ENCODE measurements at regions not wholly inside any gene's neighbourhood (a gene's known extent, or its start where the extent isn't known, plus 50 kb on each side); places are given as distances from the start of the nearest gene placed in this dataset.

DNA sequence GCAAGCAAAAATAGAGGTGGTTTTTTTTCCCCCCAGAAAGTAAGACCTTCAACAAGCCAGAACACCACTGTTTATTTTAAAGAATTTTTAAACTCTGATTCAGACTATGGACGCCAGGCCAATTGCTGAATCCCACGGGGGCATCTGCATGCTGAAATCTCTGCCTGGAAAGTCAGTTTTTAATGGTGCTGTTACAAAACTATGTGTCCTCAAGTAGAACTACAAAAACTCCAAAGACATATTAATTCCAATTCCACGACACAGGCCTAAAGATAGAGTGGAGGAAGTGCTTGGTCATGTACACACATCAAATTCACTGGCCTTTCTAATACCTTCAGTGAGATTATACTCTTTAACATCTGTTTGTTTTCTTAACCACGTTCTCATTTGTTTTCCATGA is 490.5 kb upstream of the NR2F2 start:
- Histone ChIP-seq H2BK120ac (ENCODE audit: low read depth, low read length) (no peak overlapping the region), H2BK15ac (replicated peaks; ENCODE audit: low read depth) (no peak overlapping the region), H3K27me3 (ENCODE audit: insufficient read depth, low read length, poor library complexity) (no peaks in the 10 kb centered on the region), H2AK5ac (ENCODE audit: low read length) (no peak overlapping the region), H3K36me3 (ENCODE audit: control insufficient read depth, insufficient read depth, low read length) (no peaks in the 10 kb centered on the region), H3K4me1 (ENCODE audit: control insufficient read depth, low read depth, low read length) (no peaks in the 10 kb centered on the region), H3K18ac (ENCODE audit: low read length) (no peak overlapping the region), H3K23ac (ENCODE audit: low read length) (no peak overlapping the region), H3K9ac (ENCODE audit: low read length) (no peak overlapping the region), H4K8ac (ENCODE audit: low read depth, low read length) (no peak overlapping the region), H2BK5ac (ENCODE audit: low read length) (no peak overlapping the region), H3K4me3 (ENCODE audit: low read length) (no peak overlapping the region), H3K27ac (ENCODE audit: low read depth, low read length) (no peak overlapping the region), H3K4me2 (ENCODE audit: low read length) (no peak overlapping the region), H3K79me1 (ENCODE audit: low read length) (no peaks in the 10 kb centered on the region), H4K5ac (ENCODE audit: low read length) (no peak overlapping the region), H3K56ac (ENCODE audit: low read length) (no peak overlapping the region), H3K4ac (ENCODE audit: low read depth, low read length) (no peak overlapping the region), H3K79me2 (ENCODE audit: control insufficient read depth, insufficient read depth, low read length) (no peaks in the 10 kb centered on the region)
- no peak for DNase-seq
- WGBS (ENCODE audit: extremely low coverage, insufficient coverage, low lambda C conversion rate) = no CpG with 5 or more reads among the region's 4 CpGs

DNA sequence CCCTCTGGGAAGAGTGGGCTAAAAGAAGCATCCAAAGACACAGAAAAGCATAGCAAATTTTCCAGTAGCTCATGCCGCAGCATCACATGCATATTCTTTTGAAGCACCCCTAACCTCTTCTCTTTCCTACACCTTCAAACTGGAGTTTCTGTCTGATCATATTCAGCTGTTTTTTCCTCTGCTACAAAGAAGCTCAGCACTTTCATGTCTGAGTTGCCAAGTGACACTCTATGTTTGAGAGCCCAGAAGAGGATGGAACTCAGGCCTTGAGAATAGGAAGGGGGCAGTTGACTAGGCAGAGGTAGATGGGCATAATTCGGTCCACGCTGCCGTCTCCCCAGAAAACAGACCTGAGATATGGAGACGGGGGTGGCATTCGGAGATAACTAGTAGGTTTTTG is 489.6 kb upstream of the NR2F2 start:
- Histone ChIP-seq H3K4me1 (ENCODE audit: control insufficient read depth, low read depth, low read length) (no peaks in the 10 kb centered on the region), H4K8ac (ENCODE audit: low read depth, low read length) (no peak overlapping the region), H3K79me2 (ENCODE audit: control insufficient read depth, insufficient read depth, low read length) (no peaks in the 10 kb centered on the region), H2BK15ac (replicated peaks; ENCODE audit: low read depth) (no peak overlapping the region), H3K56ac (ENCODE audit: low read length) (no peak overlapping the region), H3K27me3 (ENCODE audit: insufficient read depth, low read length, poor library complexity) (no peaks in the 10 kb centered on the region), H2BK5ac (ENCODE audit: low read length) (no peak overlapping the region), H3K79me1 (ENCODE audit: low read length) (no peaks in the 10 kb centered on the region), H4K5ac (ENCODE audit: low read length) (no peak overlapping the region), H3K18ac (ENCODE audit: low read length) (no peak overlapping the region), H3K4me2 (ENCODE audit: low read length) (no peak overlapping the region), H3K36me3 (ENCODE audit: control insufficient read depth, insufficient read depth, low read length) (no peaks in the 10 kb centered on the region), H2AK5ac (ENCODE audit: low read length) (no peak overlapping the region), H3K4ac (ENCODE audit: low read depth, low read length) (no peak overlapping the region), H3K4me3 (ENCODE audit: low read length) (no peak overlapping the region), H3K9ac (ENCODE audit: low read length) (no peak overlapping the region), H3K27ac (ENCODE audit: low read depth, low read length) (no peak overlapping the region), H2BK120ac (ENCODE audit: low read depth, low read length) (no peak overlapping the region), H3K23ac (ENCODE audit: low read length) (no peak overlapping the region)
- DNase-seq = no peak
- no CpG with 5 or more reads among the region's 6 CpGs for WGBS (ENCODE audit: extremely low coverage, insufficient coverage, low lambda C conversion rate)

DNA sequence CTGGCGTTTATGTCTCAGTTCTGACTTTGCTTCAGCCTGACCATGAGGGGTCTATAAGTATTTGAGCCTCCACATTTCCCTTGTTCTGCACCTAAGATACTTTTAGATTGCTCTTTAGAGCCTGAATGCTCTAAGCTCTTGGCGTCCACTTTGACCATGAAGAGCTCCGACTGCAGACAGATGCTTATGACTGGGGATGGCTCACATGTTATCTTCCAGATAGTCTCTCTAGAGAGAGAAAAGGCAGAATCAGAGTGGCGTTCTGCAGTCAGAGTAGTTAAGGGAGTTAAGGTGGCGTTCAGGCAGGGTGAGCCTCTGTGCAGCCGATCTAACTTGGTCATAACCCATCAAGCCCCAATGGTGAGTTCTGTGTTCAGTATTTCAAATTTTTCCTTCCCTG is 487.9 kb upstream of the NR2F2 start:
- Histone ChIP-seq H3K4ac (ENCODE audit: low read depth, low read length) (no peak overlapping the region), H3K23ac (ENCODE audit: low read length) (no peak overlapping the region), H3K36me3 (ENCODE audit: control insufficient read depth, insufficient read depth, low read length) (no peaks in the 10 kb centered on the region), H3K79me1 (ENCODE audit: low read length) (no peaks in the 10 kb centered on the region), H4K5ac (ENCODE audit: low read length) (no peak overlapping the region), H2AK5ac (ENCODE audit: low read length) (no peak overlapping the region), H3K4me1 (ENCODE audit: control insufficient read depth, low read depth, low read length) (no peaks in the 10 kb centered on the region), H3K18ac (ENCODE audit: low read length) (no peak overlapping the region), H2BK15ac (replicated peaks; ENCODE audit: low read depth) (no peak overlapping the region), H3K9ac (ENCODE audit: low read length) (no peak overlapping the region), H4K8ac (ENCODE audit: low read depth, low read length) (no peak overlapping the region), H3K4me2 (ENCODE audit: low read length) (no peak overlapping the region), H3K4me3 (ENCODE audit: low read length) (no peak overlapping the region), H3K27me3 (ENCODE audit: insufficient read depth, low read length, poor library complexity) (no peaks in the 10 kb centered on the region), H3K56ac (ENCODE audit: low read length) (no peak overlapping the region), H3K27ac (ENCODE audit: low read depth, low read length) (no peak overlapping the region), H2BK5ac (ENCODE audit: low read length) (no peak overlapping the region), H3K79me2 (ENCODE audit: control insufficient read depth, insufficient read depth, low read length) (no peaks in the 10 kb centered on the region), H2BK120ac (ENCODE audit: low read depth, low read length) (no peak overlapping the region)
- no peak for DNase-seq
- no CpG with 5 or more reads among the region's 6 CpGs for WGBS (ENCODE audit: extremely low coverage, insufficient coverage, low lambda C conversion rate)

- Histone ChIP-seq H3K79me1 (ENCODE audit: low read length) (no peaks in the 10 kb centered on the region), H2AK5ac (ENCODE audit: low read length) (no peak overlapping the region), H3K56ac (ENCODE audit: low read length) (no peak overlapping the region), H3K9ac (ENCODE audit: low read length) (no peak overlapping the region), H4K8ac (ENCODE audit: low read depth, low read length) (no peak overlapping the region), H3K79me2 (ENCODE audit: control insufficient read depth, insufficient read depth, low read length) (no peaks in the 10 kb centered on the region), H2BK15ac (replicated peaks; ENCODE audit: low read depth) (no peak overlapping the region), H3K4me3 (ENCODE audit: low read length) (no peak overlapping the region), H3K27ac (ENCODE audit: low read depth, low read length) (no peak overlapping the region), H2BK120ac (ENCODE audit: low read depth, low read length) (no peak overlapping the region), H2BK5ac (ENCODE audit: low read length) (no peak overlapping the region), H3K27me3 (ENCODE audit: insufficient read depth, low read length, poor library complexity) (no peaks in the 10 kb centered on the region), H3K4me1 (ENCODE audit: control insufficient read depth, low read depth, low read length) (no peaks in the 10 kb centered on the region), H3K4ac (ENCODE audit: low read depth, low read length) (no peak overlapping the region), H4K5ac (ENCODE audit: low read length) (no peak overlapping the region), H3K36me3 (ENCODE audit: control insufficient read depth, insufficient read depth, low read length) (no peaks in the 10 kb centered on the region), H3K23ac (ENCODE audit: low read length) (no peak overlapping the region), H3K4me2 (ENCODE audit: low read length) (no peak overlapping the region), H3K18ac (ENCODE audit: low read length) (no peak overlapping the region)
- WGBS (ENCODE audit: extremely low coverage, insufficient coverage, low lambda C conversion rate) = no CpG with 5 or more reads among the region's 5 CpGs
- DNase-seq = no peak
These were observed 487.1 kb upstream of the NR2F2 start for GRCh38 chr15:95843241-95843910.

DNA sequence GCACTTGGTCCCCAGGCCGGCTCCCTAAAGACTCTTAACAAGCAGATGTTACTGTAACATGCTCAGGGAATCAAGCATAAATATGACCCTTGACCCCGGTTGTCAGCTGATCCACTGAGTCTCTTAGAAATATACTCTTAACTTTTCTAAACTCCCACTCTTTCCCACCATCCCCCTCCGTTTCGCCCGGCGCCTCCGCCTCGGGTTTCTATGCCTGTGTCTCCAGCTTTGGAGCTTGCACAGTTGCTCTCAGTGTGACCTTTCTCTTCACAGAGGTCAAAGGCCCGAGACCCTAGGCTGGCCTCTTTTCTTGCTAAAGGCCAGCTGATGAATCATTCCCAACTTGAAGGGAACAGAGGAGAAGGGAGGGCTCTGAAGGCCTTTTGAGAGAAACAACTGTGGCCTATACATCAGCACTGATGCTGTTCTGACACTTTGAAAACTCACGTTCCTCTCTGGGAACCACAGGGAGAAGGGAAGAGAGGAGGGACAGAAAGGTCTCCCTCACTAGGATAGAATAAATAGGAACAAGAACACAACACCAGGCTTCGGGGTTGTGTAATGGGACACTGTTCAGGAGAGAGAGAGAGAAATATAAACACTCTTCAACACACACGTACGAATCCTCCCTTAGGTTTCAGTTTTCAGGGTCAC is 484.5 kb upstream of the NR2F2 start:
- no peaks in the 10 kb centered on the region for H3K36me3 ChIP-seq (ENCODE audit: control insufficient read depth, insufficient read depth, low read length)
- no peaks in the 10 kb centered on the region for H3K4me1 ChIP-seq (ENCODE audit: control insufficient read depth, low read depth, low read length)
- no peak overlapping the region for H3K27ac ChIP-seq (ENCODE audit: low read depth, low read length)
- H3K18ac ChIP-seq (ENCODE audit: low read length) = no peak overlapping the region
- no peak overlapping the region for H3K56ac ChIP-seq (ENCODE audit: low read length)
- no peak overlapping the region for H3K4me3 ChIP-seq (ENCODE audit: low read length)
- no peak overlapping the region for H4K8ac ChIP-seq (ENCODE audit: low read depth, low read length)
- no peaks in the 10 kb centered on the region for H3K79me2 ChIP-seq (ENCODE audit: control insufficient read depth, insufficient read depth, low read length)
- H3K4me2 ChIP-seq (ENCODE audit: low read length) = no peak overlapping the region
- H2BK15ac ChIP-seq (replicated peaks; ENCODE audit: low read depth) = no peak overlapping the region
- H3K79me1 ChIP-seq (ENCODE audit: low read length) = no peaks in the 10 kb centered on the region
- H3K9ac ChIP-seq (ENCODE audit: low read length) = no peak overlapping the region
- H2AK5ac ChIP-seq (ENCODE audit: low read length) = no peak overlapping the region
- H2BK120ac ChIP-seq (ENCODE audit: low read depth, low read length) = no peak overlapping the region
- no peak overlapping the region for H3K4ac ChIP-seq (ENCODE audit: low read depth, low read length)
- H3K23ac ChIP-seq (ENCODE audit: low read length) = no peak overlapping the region
- H3K27me3 ChIP-seq (ENCODE audit: insufficient read depth, low read length, poor library complexity) = no peaks in the 10 kb centered on the region
- no peak overlapping the region for H2BK5ac ChIP-seq (ENCODE audit: low read length)
- no CpG with 5 or more reads among the region's 13 CpGs for WGBS (ENCODE audit: extremely low coverage, insufficient coverage, low lambda C conversion rate)
- no peak overlapping the region for H4K5ac ChIP-seq (ENCODE audit: low read length)
- DNase-seq = no peak

- H3K4ac ChIP-seq (ENCODE audit: low read depth, low read length) = no peak overlapping the region
- no peaks in the 10 kb centered on the region for H3K79me2 ChIP-seq (ENCODE audit: control insufficient read depth, insufficient read depth, low read length)
- H3K23ac ChIP-seq (ENCODE audit: low read length) = no peak overlapping the region
- no peak overlapping the region for H4K8ac ChIP-seq (ENCODE audit: low read depth, low read length)
- no peaks in the 10 kb centered on the region for H3K36me3 ChIP-seq (ENCODE audit: control insufficient read depth, insufficient read depth, low read length)
- no CpG with 5 or more reads among the region's 1 CpG for WGBS (ENCODE audit: extremely low coverage, insufficient coverage, low lambda C conversion rate)
- no peak overlapping the region for H2BK15ac ChIP-seq (replicated peaks; ENCODE audit: low read depth)
- H3K4me1 ChIP-seq (ENCODE audit: control insufficient read depth, low read depth, low read length) = no peaks in the 10 kb centered on the region
- no peak overlapping the region for H2BK5ac ChIP-seq (ENCODE audit: low read length)
- H3K27ac ChIP-seq (ENCODE audit: low read depth, low read length) = no peak overlapping the region
- DNase-seq = no peak
- H3K18ac ChIP-seq (ENCODE audit: low read length) = no peak overlapping the region
- H3K56ac ChIP-seq (ENCODE audit: low read length) = no peak overlapping the region
- no peak overlapping the region for H3K4me3 ChIP-seq (ENCODE audit: low read length)
- H4K5ac ChIP-seq (ENCODE audit: low read length) = no peak overlapping the region
- H2AK5ac ChIP-seq (ENCODE audit: low read length) = no peak overlapping the region
- no peak overlapping the region for H3K4me2 ChIP-seq (ENCODE audit: low read length)
- no peak overlapping the region for H3K9ac ChIP-seq (ENCODE audit: low read length)
- H3K79me1 ChIP-seq (ENCODE audit: low read length) = no peaks in the 10 kb centered on the region
- no peak overlapping the region for H2BK120ac ChIP-seq (ENCODE audit: low read depth, low read length)
- H3K27me3 ChIP-seq (ENCODE audit: insufficient read depth, low read length, poor library complexity) = no peaks in the 10 kb centered on the region
These were observed 482.4 kb upstream of the NR2F2 start for GRCh38 chr15:95848126-95848525.
